RKO (cell line): ENCODE measurements at regions not wholly inside any gene's neighbourhood (a gene's known extent, or its start where the extent isn't known, plus 50 kb on each side); places are given as distances from the start of the nearest gene placed in this dataset.

Source experiments
- DNase-seq: peaks from one replicate; pipeline ENCODE4 v3.0.0-alpha.2; 2016; ENCODE audit warnings: low spot score

- DNase-seq, result peak; percentile 40
Measured at GRCh38 chr10:10860455-10860976, 157.2 kb upstream of the CELF2 start.

- no peak for DNase-seq
Measured at GRCh38 chr10:10865303-10865702, 152.4 kb upstream of the CELF2 start.

GRCh38 chr10:10865913-10866312 lies 151.8 kb upstream of the CELF2 start:
- DNase-seq, result no peak

- peak; percentile 63 for DNase-seq
Measured at GRCh38 chr10:10869592-10869991, 148.1 kb upstream of the CELF2 start.

GRCh38 chr10:10870523-10871241 lies 147.0 kb upstream of the CELF2 start:
- no peak for DNase-seq

- no peak for DNase-seq
Measured at GRCh38 chr10:10871352-10871751, 146.3 kb upstream of the CELF2 start.

GRCh38 chr10:10872035-10872673 lies 145.5 kb upstream of the CELF2 start:
- peak; percentile 35 for DNase-seq

GRCh38 chr10:10872764-10873163 lies 144.9 kb upstream of the CELF2 start:
- no peak for DNase-seq

- no peak for DNase-seq
Measured at GRCh38 chr10:10873289-10873688, 144.4 kb upstream of the CELF2 start.

- no peak for DNase-seq
Measured at GRCh38 chr10:10873915-10874314, 143.8 kb upstream of the CELF2 start.

- DNase-seq, result no peak
Measured at GRCh38 chr10:10878963-10879362, 138.7 kb upstream of the CELF2 start.

GRCh38 chr10:10881117-10881813 lies 136.4 kb upstream of the CELF2 start:
- DNase-seq, result no peak

GRCh38 chr10:10883737-10884136 lies 133.9 kb upstream of the CELF2 start:
- DNase-seq, result no peak

- DNase-seq, result no peak
Measured at GRCh38 chr10:10886861-10887531, 130.7 kb upstream of the CELF2 start.

GRCh38 chr10:10891124-10892082 lies 126.3 kb upstream of the CELF2 start:
- DNase-seq, result peak; percentile 50

- no peak for DNase-seq
Measured at GRCh38 chr10:10892290-10892875, 125.3 kb upstream of the CELF2 start.

- no peak for DNase-seq
Measured at GRCh38 chr10:10897400-10897799, 120.3 kb upstream of the CELF2 start.

GRCh38 chr10:10901906-10902305 lies 115.8 kb upstream of the CELF2 start:
- no peak for DNase-seq

GRCh38 chr10:10902951-10903350 lies 114.7 kb upstream of the CELF2 start:
- no peak for DNase-seq

- peak; percentile 30 for DNase-seq
Measured at GRCh38 chr10:10903620-10904019, 114.1 kb upstream of the CELF2 start.

GRCh38 chr10:10910634-10911033 lies 107.0 kb upstream of the CELF2 start:
- no peak for DNase-seq
